H9 (cell line): ENCODE measurements at regions not wholly inside any gene's neighbourhood (a gene's known extent, or its start where the extent isn't known, plus 50 kb on each side); places are given as distances from the start of the nearest gene placed in this dataset.

ENCODE experiments used
- DNase-seq: peaks from one replicate; pipeline ENCODE4 v3.0.0-alpha.2; 2017
- H2AFZ ChIP-seq: one replicate; pipeline ENCODE4 v1.6.1; 2013; ENCODE audit warnings: mild to moderate bottlenecking, low read length, control low read depth, moderate library complexity
- H2AK5ac ChIP-seq: 2 replicates; pipeline ENCODE4 v1.6.1; 2013; ENCODE audit warnings: low read length, control low read depth, mixed read lengths; ENCODE audit not compliant: insufficient read length
- H2BK120ac ChIP-seq: one replicate; pipeline ENCODE4 v1.6.1; 2013; ENCODE audit warnings: low read depth, mild to moderate bottlenecking, low read length, control low read depth, inconsistent platforms; ENCODE audit not compliant: poor library complexity, severe bottlenecking
- H2BK12ac ChIP-seq: 2 replicates; pipeline ENCODE4 v1.6.1; 2013; ENCODE audit warnings: low read length, control low read depth, mixed read lengths, low read depth; ENCODE audit not compliant: insufficient read length
- H2BK15ac ChIP-seq: 2 replicates; pipeline ENCODE4 v1.6.1; 2013; ENCODE audit warnings: low read depth, low read length, control low read depth
- H2BK20ac ChIP-seq: one replicate; pipeline ENCODE4 v1.6.1; 2013; ENCODE audit warnings: low read depth, mild to moderate bottlenecking, low read length, control low read depth, inconsistent platforms; ENCODE audit not compliant: poor library complexity, severe bottlenecking
- H2BK5ac ChIP-seq: 2 replicates; pipeline ENCODE4 v1.6.1; 2013; ENCODE audit warnings: low read length, control low read depth, mixed read lengths; ENCODE audit not compliant: insufficient read length
- H3K14ac ChIP-seq: 2 replicates; pipeline ENCODE4 v1.6.1; 2013; ENCODE audit warnings: low read length, control low read depth; ENCODE audit not compliant: insufficient read depth
- H3K18ac ChIP-seq: 2 replicates; pipeline ENCODE4 v1.6.1; 2013; ENCODE audit warnings: low read depth, mild to moderate bottlenecking, mixed read lengths, low read length, control low read depth; ENCODE audit not compliant: insufficient read length
- H3K23ac ChIP-seq: 2 replicates; pipeline ENCODE4 v1.6.1; 2013; ENCODE audit warnings: low read length, control low read depth, mixed read lengths, low read depth; ENCODE audit not compliant: insufficient read length
- H3K23me2 ChIP-seq: 2 replicates; pipeline ENCODE4 v1.6.1; 2013; ENCODE audit warnings: low read depth, mild to moderate bottlenecking, mixed read lengths, low read length, control low read depth; ENCODE audit not compliant: insufficient read length, poor library complexity, severe bottlenecking
- H3K27ac ChIP-seq: 2 replicates; pipeline ENCODE4 v1.5.1; 2013; ENCODE audit warnings: low read length, control low read depth, mixed read lengths, low read depth; ENCODE audit not compliant: insufficient read length
- H3K27me3 ChIP-seq: 2 replicates; pipeline ENCODE4 v1.6.1; 2013; ENCODE audit warnings: low read length, control low read depth, inconsistent platforms; ENCODE audit not compliant: insufficient read depth
- H3K4ac ChIP-seq: 2 replicates; pipeline ENCODE4 v1.6.1; 2013; ENCODE audit warnings: low read depth, mild to moderate bottlenecking, control low read depth, inconsistent platforms, low read length, moderate library complexity
- H3K4me1 ChIP-seq: 2 replicates; pipeline ENCODE4 v1.6.1; 2013; ENCODE audit warnings: low read length, control low read depth, inconsistent platforms; ENCODE audit not compliant: insufficient read depth
- H3K4me2 ChIP-seq: 2 replicates; pipeline ENCODE4 v1.6.1; 2013; ENCODE audit warnings: low read length, control low read depth, mixed read lengths; ENCODE audit not compliant: insufficient read length, insufficient read depth
- H3K56ac ChIP-seq: 2 replicates; pipeline ENCODE4 v1.6.1; 2013; ENCODE audit warnings: low read depth, mild to moderate bottlenecking, mixed read lengths, low read length, control low read depth; ENCODE audit not compliant: insufficient read length
- H3K79me1 ChIP-seq: 2 replicates; pipeline ENCODE4 v1.6.1; 2013; ENCODE audit warnings: low read depth, mild to moderate bottlenecking, moderate library complexity, low read length, control low read depth, inconsistent platforms; ENCODE audit not compliant: insufficient read depth, poor library complexity, severe bottlenecking
- H3K79me2 ChIP-seq: 2 replicates; pipeline ENCODE4 v1.6.1; 2013; ENCODE audit warnings: low read length, control low read depth, inconsistent platforms; ENCODE audit not compliant: insufficient read depth
- H3K9ac ChIP-seq: 2 replicates; pipeline ENCODE4 v1.6.1; 2013; ENCODE audit warnings: low read length, control low read depth, mixed read lengths; ENCODE audit not compliant: insufficient read length; ENCODE audit errors: extremely low read depth
- H3K9me3 ChIP-seq: one replicate; pipeline ENCODE4 v1.6.1; 2013; ENCODE audit warnings: low read depth, low read length, inconsistent platforms; ENCODE audit not compliant: control insufficient read depth
- H3T11ph ChIP-seq: one replicate; pipeline ENCODE4 v1.6.1; 2013; ENCODE audit warnings: mild to moderate bottlenecking, low read length, control low read depth, inconsistent platforms
- H4K20me1 ChIP-seq: one replicate; pipeline ENCODE4 v1.6.1; 2013; ENCODE audit not compliant: control insufficient read depth, insufficient read length, insufficient read depth
- H4K5ac ChIP-seq: 2 replicates; pipeline ENCODE4 v1.6.1; 2013; ENCODE audit warnings: low read depth, mild to moderate bottlenecking, mixed read lengths, low read length, control low read depth; ENCODE audit not compliant: insufficient read length
- H4K8ac ChIP-seq: replicated peaks from 2 replicates; pipeline ENCODE4 v1.6.1; 2013; ENCODE audit warnings: low read length, control low read depth, mixed read lengths, low read depth; ENCODE audit not compliant: insufficient read length
- H4K91ac ChIP-seq: 2 replicates; pipeline ENCODE4 v1.6.1; 2013; ENCODE audit warnings: low read depth, mild to moderate bottlenecking, moderate library complexity, mixed read lengths, low read length, control low read depth; ENCODE audit not compliant: insufficient read length
- H3K27ac Mint-ChIP-seq, 3 experiments: 2 replicates in 2 of 3; 3 replicates in 1 of 3; pipeline ENCODE4 v1.8.0; 2020 to 2021; ENCODE audit warnings: mixed read lengths in 3 of 3, mild to moderate bottlenecking in 1 of 3, moderate library complexity in 1 of 3
- H3K27me3 Mint-ChIP-seq: 2 replicates; pipeline ENCODE4 v1.8.0; 2021; ENCODE audit warnings: low read depth, mild to moderate bottlenecking, moderate library complexity, mixed read lengths
- H3K36me3 Mint-ChIP-seq, 3 experiments: 2 replicates in 2 of 3; 3 replicates in 1 of 3; pipeline ENCODE4 v1.8.0; 2020 to 2021; ENCODE audit warnings: low read depth in 3 of 3, mixed read lengths in 3 of 3; ENCODE audit not compliant: insufficient read depth in 1 of 3
- H3K4me1 Mint-ChIP-seq, 2 experiments: 2 replicates each; pipeline ENCODE4 v1.8.0; 2020; ENCODE audit warnings: mixed read lengths in 2 of 2
- H3K4me3 Mint-ChIP-seq, 2 experiments: 2 replicates in 1 of 2; 3 replicates in 1 of 2; pipeline ENCODE4 v1.8.0; 2020 to 2021; ENCODE audit warnings: mild to moderate bottlenecking in 2 of 2, mixed read lengths in 2 of 2, moderate library complexity in 1 of 2
- H3K9me3 Mint-ChIP-seq, 2 experiments: 2 replicates in 1 of 2; 3 replicates in 1 of 2; pipeline ENCODE4 v1.8.0; 2020; ENCODE audit warnings: mild to moderate bottlenecking in 2 of 2, mixed read lengths in 2 of 2, moderate library complexity in 1 of 2
- WGBS: extraction: QIAGEN DNeasy Blood & Tissue Kit; methylation state at CpG from one replicate; pipeline ENCODE4 v1.1.7; 2013; ENCODE audit warnings: missing lambda C conversion rate, low lambda C conversion rate, mixed read lengths; ENCODE audit not compliant: insufficient read length; ENCODE audit errors: extremely low coverage; 5-methylcytosine and 5-hydroxymethylcytosine counted together
- TF ChIP-seq, protein P1 (sequence below): fragments of 200-600 bp; sonication (generic); conservative IDR thresholded peaks from 3 replicates; pipeline ENCODE4 v1.8.0; 2021; ENCODE audit warnings: antibody characterized with exemption, mild to moderate bottlenecking

DNA sequence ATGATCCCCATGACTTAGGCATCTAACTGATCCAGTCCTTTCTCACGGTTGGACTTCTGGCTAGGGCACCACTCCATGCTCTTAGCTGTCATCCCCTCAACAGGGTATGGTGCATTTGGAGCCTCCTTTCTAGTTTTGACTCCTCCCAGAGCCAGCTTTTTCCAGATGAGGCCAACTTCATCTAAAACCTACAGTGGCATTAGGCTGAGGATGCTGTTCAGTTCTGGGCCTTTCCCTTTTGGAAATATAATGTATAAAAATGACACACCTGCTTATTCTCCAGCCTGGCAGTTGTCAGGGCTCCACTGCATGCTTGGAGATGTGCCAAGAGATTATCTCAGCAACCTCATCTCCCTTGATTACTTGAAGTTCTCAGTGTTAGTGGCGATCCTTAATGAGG lies 239.7 kb downstream of the EMP1 start:
- Histone ChIP-seq H3K27ac (no peak overlapping the region), H3K23me2 (no peaks in the 10 kb centered on the region), H4K91ac (no peak overlapping the region), H2BK15ac (no peak overlapping the region), H3K23ac (no peak overlapping the region), H2AFZ (no peak overlapping the region), H2BK20ac (no peak overlapping the region), H3K79me1 (no peaks in the 10 kb centered on the region), H3K9ac (no peak overlapping the region), H2AK5ac (no peak overlapping the region), H3K4ac (no peak overlapping the region), H3K4me2 (no peak overlapping the region), H2BK5ac (no peak overlapping the region), H3K79me2 (0 out of 2 replicates have a peak, but pooled peaks cover 1% of the 10 kb centered on the region), H3K18ac (no peak overlapping the region), H2BK12ac (no peak overlapping the region), H4K5ac (no peak overlapping the region), H3K4me1 (peaks cover 4% of the 10 kb centered on the region; the same call in 1 of the 2 replicates), H3K56ac (no peak overlapping the region), H3K14ac (no peak overlapping the region), H3T11ph (no peak overlapping the region), H4K8ac (no peak overlapping the region), H4K20me1 (no peaks in the 10 kb centered on the region), H2BK120ac (no peak overlapping the region), H3K27me3 (no peaks in the 10 kb centered on the region), H3K9me3 (no peaks in the 10 kb centered on the region)
- Mint-ChIP-seq H3K36me3 (no peaks in the 10 kb centered on the region; a peak in 1 of 7 replicates), H3K9me3 (no peaks in the 10 kb centered on the region), H3K27me3 (no peaks in the 10 kb centered on the region), H3K4me1 (peaks cover 12 to 14% of the 10 kb centered on the region in 2 experiments), H3K4me3 (no peak overlapping the region), H3K27ac (0 out of 7 replicates have a peak overlapping the region, but pooled peaks of 1 of the 3 experiments have one; percentile 74)
- no peak for DNase-seq
- no CpG with 5 or more reads among the region's 2 CpGs for WGBS
- TF ChIP-seq, protein P1, sequence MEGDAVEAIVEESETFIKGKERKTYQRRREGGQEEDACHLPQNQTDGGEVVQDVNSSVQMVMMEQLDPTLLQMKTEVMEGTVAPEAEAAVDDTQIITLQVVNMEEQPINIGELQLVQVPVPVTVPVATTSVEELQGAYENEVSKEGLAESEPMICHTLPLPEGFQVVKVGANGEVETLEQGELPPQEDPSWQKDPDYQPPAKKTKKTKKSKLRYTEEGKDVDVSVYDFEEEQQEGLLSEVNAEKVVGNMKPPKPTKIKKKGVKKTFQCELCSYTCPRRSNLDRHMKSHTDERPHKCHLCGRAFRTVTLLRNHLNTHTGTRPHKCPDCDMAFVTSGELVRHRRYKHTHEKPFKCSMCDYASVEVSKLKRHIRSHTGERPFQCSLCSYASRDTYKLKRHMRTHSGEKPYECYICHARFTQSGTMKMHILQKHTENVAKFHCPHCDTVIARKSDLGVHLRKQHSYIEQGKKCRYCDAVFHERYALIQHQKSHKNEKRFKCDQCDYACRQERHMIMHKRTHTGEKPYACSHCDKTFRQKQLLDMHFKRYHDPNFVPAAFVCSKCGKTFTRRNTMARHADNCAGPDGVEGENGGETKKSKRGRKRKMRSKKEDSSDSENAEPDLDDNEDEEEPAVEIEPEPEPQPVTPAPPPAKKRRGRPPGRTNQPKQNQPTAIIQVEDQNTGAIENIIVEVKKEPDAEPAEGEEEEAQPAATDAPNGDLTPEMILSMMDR, result no peak
